WI38 (cell line): ENCODE measurements at regions not wholly inside any gene's neighbourhood (a gene's known extent, or its start where the extent isn't known, plus 50 kb on each side); places are given as distances from the start of the nearest gene placed in this dataset.

ENCODE experiments used
- H3K4me3 ChIP-seq: 2 replicates; pipeline ENCODE4 v1.5.1; 2011; ENCODE audit warnings: low read depth, mild to moderate bottlenecking, control low read depth, low read length
- TF ChIP-seq, protein P1 (sequence below): IDR thresholded peaks from 2 replicates; pipeline ENCODE4 v1.5.1; 2012; ENCODE audit warnings: low read depth, mild to moderate bottlenecking, control low read depth, low read length

DNA sequence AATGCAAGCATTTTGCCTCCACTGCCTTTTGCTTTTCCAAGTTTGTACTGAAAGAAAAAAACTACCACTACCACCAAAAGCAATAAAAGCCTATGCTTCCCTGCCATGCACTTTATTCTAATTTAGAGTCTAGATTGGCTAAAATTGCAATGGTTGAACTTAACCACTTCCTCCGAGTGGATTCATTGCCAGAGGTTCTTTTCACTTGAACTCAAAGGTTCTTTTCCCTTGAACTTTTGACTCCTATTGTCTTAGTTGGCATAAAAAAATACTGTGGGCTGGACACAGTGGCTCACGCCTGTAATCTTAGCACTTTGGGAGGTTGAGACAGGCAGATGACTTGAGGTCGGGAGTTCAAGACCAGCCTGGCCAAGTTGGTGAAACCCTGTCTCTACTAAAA is 319.8 kb upstream of the GOT2 start:
- TF ChIP-seq, protein P1, sequence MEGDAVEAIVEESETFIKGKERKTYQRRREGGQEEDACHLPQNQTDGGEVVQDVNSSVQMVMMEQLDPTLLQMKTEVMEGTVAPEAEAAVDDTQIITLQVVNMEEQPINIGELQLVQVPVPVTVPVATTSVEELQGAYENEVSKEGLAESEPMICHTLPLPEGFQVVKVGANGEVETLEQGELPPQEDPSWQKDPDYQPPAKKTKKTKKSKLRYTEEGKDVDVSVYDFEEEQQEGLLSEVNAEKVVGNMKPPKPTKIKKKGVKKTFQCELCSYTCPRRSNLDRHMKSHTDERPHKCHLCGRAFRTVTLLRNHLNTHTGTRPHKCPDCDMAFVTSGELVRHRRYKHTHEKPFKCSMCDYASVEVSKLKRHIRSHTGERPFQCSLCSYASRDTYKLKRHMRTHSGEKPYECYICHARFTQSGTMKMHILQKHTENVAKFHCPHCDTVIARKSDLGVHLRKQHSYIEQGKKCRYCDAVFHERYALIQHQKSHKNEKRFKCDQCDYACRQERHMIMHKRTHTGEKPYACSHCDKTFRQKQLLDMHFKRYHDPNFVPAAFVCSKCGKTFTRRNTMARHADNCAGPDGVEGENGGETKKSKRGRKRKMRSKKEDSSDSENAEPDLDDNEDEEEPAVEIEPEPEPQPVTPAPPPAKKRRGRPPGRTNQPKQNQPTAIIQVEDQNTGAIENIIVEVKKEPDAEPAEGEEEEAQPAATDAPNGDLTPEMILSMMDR, result no peak
- no peak overlapping the region for H3K4me3 ChIP-seq

DNA sequence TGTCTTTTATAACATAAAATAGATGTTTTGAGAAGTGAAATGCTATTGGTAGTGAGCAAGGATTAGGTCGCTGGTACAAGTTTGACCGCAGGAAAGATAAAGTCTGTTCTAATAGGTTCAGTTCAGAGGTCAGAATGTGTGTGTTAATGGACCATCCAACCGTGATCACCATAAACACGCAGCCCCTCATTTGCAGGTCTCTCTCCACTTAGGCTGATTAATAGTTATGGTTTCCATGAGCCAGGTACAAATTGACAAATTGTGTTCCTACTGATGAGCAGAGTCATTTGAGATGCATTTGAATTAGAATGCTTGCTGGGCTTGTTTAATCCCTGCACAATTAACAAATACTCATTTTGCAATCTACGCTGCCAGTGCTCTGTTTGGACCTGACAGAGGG is 318.1 kb upstream of the GOT2 start:
- H3K4me3 ChIP-seq, result no peak overlapping the region
- TF ChIP-seq, protein P1, result no peak

- TF ChIP-seq, protein P1, result no peak
- no peak overlapping the region for H3K4me3 ChIP-seq
These were observed 314.8 kb upstream of the GOT2 start for GRCh38 chr16:59048876-59049275.

DNA sequence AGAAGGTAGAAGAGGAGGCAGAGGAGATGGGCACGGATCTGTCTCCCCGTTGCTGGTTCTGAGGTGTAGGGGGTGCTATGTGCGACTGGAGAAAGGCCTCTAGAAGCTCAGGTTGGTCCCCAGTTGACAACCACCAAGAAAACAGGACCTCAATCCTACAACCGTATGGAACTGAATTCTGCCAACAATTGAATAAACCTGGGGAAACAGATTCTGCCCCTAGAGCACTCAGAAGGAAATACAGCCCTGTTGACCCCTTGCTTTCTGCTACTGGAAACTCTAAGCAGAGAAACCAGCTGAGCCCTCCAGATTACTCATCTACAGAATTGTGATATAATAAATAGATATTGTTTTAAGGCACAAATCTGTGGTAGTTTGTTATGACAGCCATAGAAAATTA is 313.0 kb upstream of the GOT2 start:
- TF ChIP-seq, protein P1, result no peak

DNA sequence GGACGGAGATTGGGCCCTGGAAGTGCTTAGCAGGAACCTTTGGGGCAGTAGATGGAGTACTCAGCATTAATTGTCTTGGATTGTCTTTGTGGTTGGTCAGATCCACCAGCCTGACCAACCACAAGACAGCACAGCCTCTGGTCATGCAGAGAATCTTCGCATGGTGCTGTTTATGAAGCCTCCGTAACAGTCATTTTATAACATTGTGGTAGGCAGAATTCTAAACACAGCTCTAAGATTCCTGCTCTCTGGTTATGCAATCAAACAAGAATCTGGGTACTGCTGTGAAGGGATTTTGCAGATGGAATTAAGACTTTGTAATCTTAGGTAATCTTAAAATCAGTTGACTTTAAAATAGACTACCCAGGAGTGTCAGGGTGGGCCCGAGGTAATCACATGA is 312.2 kb upstream of the GOT2 start:
- TF ChIP-seq, protein P1, result no peak
- no peak overlapping the region for H3K4me3 ChIP-seq

More for the DNA sequence above, 313.0 kb upstream of the GOT2 start:
- no peak overlapping the region for H3K4me3 ChIP-seq

- TF ChIP-seq, protein P1, result no peak
- H3K4me3 ChIP-seq, result no peak overlapping the region
These were observed 311.4 kb upstream of the GOT2 start for GRCh38 chr16:59045501-59045900.

- H3K4me3 ChIP-seq, result no peak overlapping the region
- TF ChIP-seq, protein P1, result no peak
These were observed 310.5 kb upstream of the GOT2 start for GRCh38 chr16:59044616-59045015.
